ENCODE measurements at regions not wholly inside any gene's neighbourhood (a gene's known extent, or its start where the extent isn't known, plus 50 kb on each side); places are given as distances from the start of the nearest gene placed in this dataset.
"Not testable (repeated sequence)": the region's sequence is repeated elsewhere in the genome, so short reads cannot be mapped to it uniquely, and the experiment has no call there.

- TF ChIP-seq EP300 (IDR thresholded peaks at IDR 0.05; ENCODE audit: borderline replicate concordance in 1 of 2, low read depth in 1 of 2, low read length in 1 of 2); ZBTB33 (IDR thresholded peaks at IDR 0.05; ENCODE audit: borderline replicate concordance, low read depth); EZH2phosphoT487 (IDR thresholded peaks at IDR 0.05; ENCODE audit: borderline replicate concordance, low read depth); GABPA (IDR thresholded peaks at IDR 0.05; ENCODE audit: low read depth); SMC3 (IDR thresholded peaks at IDR 0.05; ENCODE audit: low read depth, low read length); YY1 (IDR thresholded peaks at IDR 0.05; ENCODE audit: low read depth); CTCF (IDR thresholded peaks at IDR 0.05); RAD21 (IDR thresholded peaks at IDR 0.05; ENCODE audit: low read length); MXI1 (IDR thresholded peaks at IDR 0.05; ENCODE audit: low read depth, low read length); JUND (IDR thresholded peaks at IDR 0.05): not testable (repeated sequence)
Observed at GRCh38 chr2:36091844-36092741, 263.5 kb upstream of the CRIM1 start.

All from SK-N-SH (cell line).